A549 (cell line): ENCODE measurements at regions not wholly inside any gene's neighbourhood (a gene's known extent, or its start where the extent isn't known, plus 50 kb on each side); places are given as distances from the start of the nearest gene placed in this dataset.

Experiments
- ATAC-seq, 2 experiments: fragments of 200-7000 bp in 1 of 2; fragments of >200 bp in 1 of 2; cut with Nextera tagmentation in 1 of 2; cut with Tn5 transposase in 1 of 2; 3 replicates each; pipeline versions ENCODE4 v1.8.0 to v1.9.1; 2018 to 2020; ENCODE audit warnings: mild to moderate bottlenecking in 1 of 2, moderate library complexity in 1 of 2
- CTCF ChIA-PET: fragments of 300-600 bp; sonication (Branson Sonifier 250); formaldehyde crosslinking; extraction: SDS; loops from one replicate; lab custom pipeline; 2021; ENCODE audit warnings: antibody characterized with exemption, inconsistent platforms; lab: Yijun Ruan, JAX
- POLR2A ChIA-PET: fragments of 350-600 bp; formaldehyde crosslinking; extraction: SDS; loops from one replicate; lab custom pipeline; 2021; ENCODE audit warnings: antibody characterized with exemption, inconsistent platforms; lab: Yijun Ruan, JAX
- DNase-seq, 2 experiments: peaks; one replicate each; pipeline versions ENCODE4 v3.0.0 to v3.0.0-alpha.2; 2011 to 2016; ENCODE audit warnings: low read depth in 1 of 2, low spot score in 1 of 2
- FAIRE-seq: peaks from 2 replicates; lab custom pipeline; 2011; peaks lifted over from hg19 to GRCh38; lab: Jason Lieb, UNC
- H3K27ac ChIP-seq, 2 experiments: fragments of >200 bp; sonication (Bioruptor Twin); formaldehyde crosslinking; 3 replicates each; pipeline ENCODE4 v1.5.1; 2016 to 2017
- H3K4me1 ChIP-seq: fragments of >200 bp; sonication (Bioruptor Twin); formaldehyde crosslinking; 3 replicates; pipeline ENCODE4 v1.6.1; 2016
- H3K4me2 ChIP-seq: fragments of >200 bp; sonication (Bioruptor Twin); formaldehyde crosslinking; 3 replicates; pipeline ENCODE4 v1.6.1; 2016
- H3K4me3 ChIP-seq: fragments of >200 bp; sonication (Bioruptor Twin); formaldehyde crosslinking; 3 replicates; pipeline ENCODE4 v1.5.1; 2016
- H3K9me3 ChIP-seq: fragments of >200 bp; sonication (Bioruptor Twin); formaldehyde crosslinking; 3 replicates; pipeline ENCODE4 v1.6.1; 2016
- BHLHE40 ChIP-seq: IDR thresholded peaks from 2 replicates; pipeline ENCODE4 v1.6.1; 2012; ENCODE audit warnings: low read depth, low read length, inconsistent platforms
- CEBPB ChIP-seq, 2 experiments: fragments of >200 bp in 1 of 2; sonication (Bioruptor Twin) in 1 of 2; formaldehyde crosslinking in 1 of 2; IDR thresholded peaks; 2 replicates each; pipeline ENCODE4 v1.6.1; 2012 to 2016
- CHD2 ChIP-seq: fragments of 150-350 bp; IDR thresholded peaks from 2 replicates; pipeline ENCODE4 v1.6.1; 2014; ENCODE audit warnings: low read length; ENCODE audit not compliant: partially characterized antibody
- EHMT2 ChIP-seq: fragments of 200-600 bp; sonication (generic); IDR thresholded peaks from 2 replicates; pipeline ENCODE4 v1.6.1; 2016; ENCODE audit warnings: antibody characterized with exemption, low read depth, mild to moderate bottlenecking, moderate library complexity
- ESRRA ChIP-seq: fragments of 150-350 bp; IDR thresholded peaks from 2 replicates; pipeline ENCODE4 v1.6.1; 2014; ENCODE audit warnings: mild to moderate bottlenecking, low read length, borderline replicate concordance
- FOSL2 ChIP-seq, 2 experiments: fragments of 450-650 bp in 1 of 2; fragments of >200 bp in 1 of 2; sonication (Bioruptor Twin) in 1 of 2; formaldehyde crosslinking; IDR thresholded peaks; 2 replicates each; pipeline versions ENCODE4 v1.5.0 to v1.6.1; 2016 to 2020; ENCODE audit warnings: mild to moderate bottlenecking in 1 of 2, moderate library complexity in 1 of 2
- HDAC2 ChIP-seq: fragments of 200-600 bp; sonication (generic); IDR thresholded peaks from 2 replicates; pipeline ENCODE4 v1.6.1; 2016
- JUN ChIP-seq, 2 experiments: fragments of >200 bp; sonication (Bioruptor Twin); formaldehyde crosslinking; IDR thresholded peaks; 2 replicates in 1 of 2; 3 replicates in 1 of 2; pipeline ENCODE4 v1.6.1; 2016 to 2017
- KDM1A ChIP-seq: fragments of 200-600 bp; sonication (generic); IDR thresholded peaks from 2 replicates; pipeline ENCODE4 v1.6.1; 2016; ENCODE audit warnings: low read depth, mild to moderate bottlenecking
- MAFK ChIP-seq: fragments of 450-650 bp; IDR thresholded peaks from 2 replicates; pipeline ENCODE4 v1.6.1; 2014; ENCODE audit not compliant: partially characterized antibody
- NFE2L2 ChIP-seq: fragments of 150-350 bp; conservative IDR thresholded peaks from 2 replicates; pipeline ENCODE4 v1.6.1; 2014; ENCODE audit warnings: low read length
- NPAS2 ChIP-seq: fragments of 250-450 bp; sonication (Bioruptor Pico); IDR thresholded peaks from 2 replicates; pipeline ENCODE4 v1.8.0; 2022; ENCODE audit warnings: mild to moderate bottlenecking, moderate library complexity, borderline replicate concordance
- NR3C1 ChIP-seq: fragments of >200 bp; sonication (Bioruptor Twin); formaldehyde crosslinking; IDR thresholded peaks from 3 replicates; pipeline ENCODE4 v1.6.1; 2017
- POLR2AphosphoS2 ChIP-seq: conservative IDR thresholded peaks from 2 replicates; pipeline ENCODE4 v1.6.1; 2012; ENCODE audit warnings: low read length, improper control_type of control experiment, inconsistent platforms
- RARB ChIP-seq: fragments of 250-450 bp; sonication (Bioruptor Pico); IDR thresholded peaks from 2 replicates; pipeline ENCODE4 v1.8.0; 2021; ENCODE audit warnings: mild to moderate bottlenecking, moderate library complexity
- RCOR1 ChIP-seq: fragments of 150-350 bp; IDR thresholded peaks from 2 replicates; pipeline ENCODE4 v1.6.1; 2014; ENCODE audit warnings: antibody characterized with exemption, low read length, low read depth
- RFX5 ChIP-seq: fragments of 450-650 bp; IDR thresholded peaks from 2 replicates; pipeline ENCODE4 v1.7.1; 2014; ENCODE audit warnings: antibody characterized with exemption, mild to moderate bottlenecking, moderate library complexity
- SREBF2 ChIP-seq: fragments of 450-650 bp; IDR thresholded peaks from 2 replicates; pipeline ENCODE4 v1.6.1; 2014; ENCODE audit warnings: mild to moderate bottlenecking, moderate library complexity
- TP53 ChIP-seq: fragments of 250-450 bp; sonication (Bioruptor Pico); IDR thresholded peaks from 2 replicates; pipeline ENCODE4 v1.5.0; 2021; ENCODE audit warnings: mild to moderate bottlenecking, moderate library complexity
- ZC3H11A ChIP-seq: fragments of 450-650 bp; IDR thresholded peaks from 2 replicates; pipeline ENCODE4 v1.6.1; 2014; ENCODE audit warnings: antibody characterized with exemption, mild to moderate bottlenecking
- ZFP36 ChIP-seq: fragments of 450-650 bp; IDR thresholded peaks from 2 replicates; pipeline ENCODE4 v1.6.1; 2014; ENCODE audit warnings: borderline replicate concordance; ENCODE audit not compliant: partially characterized antibody
- WGBS: methylation state at CpG from one replicate; pipeline ENCODE4 v1.1.6; 2017; ENCODE audit errors: missing lambda C conversion rate; 5-methylcytosine and 5-hydroxymethylcytosine counted together
- TF ChIP-seq, protein P1 (sequence below): fragments of >200 bp; sonication (Bioruptor Twin); formaldehyde crosslinking; IDR thresholded peaks from 3 replicates; pipeline ENCODE4 v1.5.1; 2016
- TF ChIP-seq, protein P2 (sequence below): fragments of 150-350 bp; IDR thresholded peaks from 2 replicates; pipeline ENCODE4 v1.6.1; 2014; ENCODE audit warnings: low read depth, mild to moderate bottlenecking, low read length
- TF ChIP-seq, protein P3 (sequence below): fragments of 200-600 bp; sonication (generic); IDR thresholded peaks from 2 replicates; pipeline ENCODE4 v1.6.1; 2016; ENCODE audit warnings: antibody characterized with exemption, mild to moderate bottlenecking, moderate library complexity

DNA sequence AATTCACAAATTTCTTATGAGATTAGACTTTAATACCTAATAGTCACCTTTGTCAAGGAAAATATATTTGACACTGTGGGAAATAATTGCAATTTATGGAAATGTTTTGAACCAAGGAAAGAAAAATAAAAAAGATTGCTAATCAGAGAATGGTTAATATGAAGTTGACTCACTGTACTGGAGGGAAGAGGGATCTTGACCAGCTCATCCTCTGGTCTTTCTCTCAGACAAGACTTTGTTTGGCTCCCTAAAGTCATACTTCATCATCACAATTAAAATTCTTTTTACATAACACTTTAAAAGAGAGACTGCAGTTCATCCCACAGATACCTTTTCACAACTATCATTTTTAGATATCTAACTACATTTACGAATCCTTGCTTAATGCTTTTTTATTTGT is 538.5 kb upstream of the ZEB2 start:
- FAIRE-seq (no peak), DNase-seq (no peak), ATAC-seq (no peak)
- Histone ChIP-seq H3K9me3 (no peaks in the 10 kb centered on the region), H3K4me3 (no peak overlapping the region), H3K4me2 (no peak overlapping the region), H3K4me1 (0 out of 3 replicates have a peak, but pooled peaks cover 4% of the 10 kb centered on the region)
- 87% methylated on average over 1 of the region's 1 CpG for WGBS
- POLR2A ChIA-PET, result no interaction called here
- no peak for TF ChIP-seq EHMT2
- TF ChIP-seq SREBF2, result no peak
- TF ChIP-seq, protein P1, sequence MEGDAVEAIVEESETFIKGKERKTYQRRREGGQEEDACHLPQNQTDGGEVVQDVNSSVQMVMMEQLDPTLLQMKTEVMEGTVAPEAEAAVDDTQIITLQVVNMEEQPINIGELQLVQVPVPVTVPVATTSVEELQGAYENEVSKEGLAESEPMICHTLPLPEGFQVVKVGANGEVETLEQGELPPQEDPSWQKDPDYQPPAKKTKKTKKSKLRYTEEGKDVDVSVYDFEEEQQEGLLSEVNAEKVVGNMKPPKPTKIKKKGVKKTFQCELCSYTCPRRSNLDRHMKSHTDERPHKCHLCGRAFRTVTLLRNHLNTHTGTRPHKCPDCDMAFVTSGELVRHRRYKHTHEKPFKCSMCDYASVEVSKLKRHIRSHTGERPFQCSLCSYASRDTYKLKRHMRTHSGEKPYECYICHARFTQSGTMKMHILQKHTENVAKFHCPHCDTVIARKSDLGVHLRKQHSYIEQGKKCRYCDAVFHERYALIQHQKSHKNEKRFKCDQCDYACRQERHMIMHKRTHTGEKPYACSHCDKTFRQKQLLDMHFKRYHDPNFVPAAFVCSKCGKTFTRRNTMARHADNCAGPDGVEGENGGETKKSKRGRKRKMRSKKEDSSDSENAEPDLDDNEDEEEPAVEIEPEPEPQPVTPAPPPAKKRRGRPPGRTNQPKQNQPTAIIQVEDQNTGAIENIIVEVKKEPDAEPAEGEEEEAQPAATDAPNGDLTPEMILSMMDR, result no peak
- no peak for TF ChIP-seq CHD2
- TF ChIP-seq, all 56 proteins: peak for 0
- no peak overlapping the region for H3K27ac ChIP-seq
- CTCF ChIA-PET, result no interaction called here

DNA sequence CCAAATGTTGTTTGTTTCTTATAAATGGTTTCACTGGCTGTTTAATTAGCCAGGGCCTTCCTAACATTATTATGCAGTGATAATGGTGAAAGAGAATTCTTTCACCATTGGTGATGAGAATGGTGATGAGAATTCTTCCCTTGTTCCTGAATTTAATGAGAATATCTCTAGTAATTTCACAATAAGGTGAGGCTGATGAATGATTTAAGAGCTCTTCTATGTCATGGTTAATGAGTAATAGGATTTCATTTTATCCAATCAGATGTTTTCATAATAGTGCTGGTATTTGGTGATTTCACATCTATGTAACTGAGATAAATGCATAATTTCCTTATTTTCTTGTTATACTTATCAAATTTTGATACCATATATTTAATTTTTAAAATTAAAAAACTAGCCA is 535.7 kb upstream of the ZEB2 start:
- DNase-seq, result no peak
- no peak for TF ChIP-seq BHLHE40
- no peak for TF ChIP-seq POLR2AphosphoS2
- FAIRE-seq, result no peak

DNA sequence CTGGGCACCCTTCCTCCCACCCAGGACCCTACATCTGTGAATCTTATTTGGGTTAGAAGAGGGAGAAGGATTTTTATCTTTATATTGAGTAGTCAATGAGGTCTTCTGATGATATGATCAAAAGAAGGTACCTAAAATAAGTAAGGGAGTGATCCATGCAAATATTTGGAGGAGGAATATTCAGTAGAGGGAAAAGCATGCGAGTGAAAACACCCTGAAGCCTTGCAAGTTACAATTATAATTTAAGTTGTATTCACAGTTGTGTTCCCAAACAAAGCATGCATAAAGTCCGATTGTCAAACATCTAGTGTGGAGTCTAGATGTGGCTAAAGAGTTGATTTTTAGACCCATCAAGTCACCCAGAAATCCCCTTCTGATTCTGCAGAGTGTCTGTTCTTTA is 530.2 kb upstream of the ZEB2 start:
- POLR2A ChIA-PET, result no interaction called here
- 75% methylated on average over 2 of the region's 2 CpGs for WGBS
- no peak overlapping the region for H3K27ac ChIP-seq
- no peaks in the 10 kb centered on the region for H3K9me3 ChIP-seq
- no peak overlapping the region for H3K4me2 ChIP-seq
- TF ChIP-seq EHMT2 (no peak), FOSL2 (IDR thresholded peaks at IDR 0.05) (no peak), FOSL2 (CRISPR knock-in tag; IDR thresholded peaks at IDR 0.05) (no peak), CEBPB (IDR thresholded peaks at IDR 0.05) (no peak), RARB (CRISPR knock-in tag) (no peak), POLR2AphosphoS2 (no peak), NR3C1 (no peak), ZFP36 (no peak), ESRRA (no peak), ZC3H11A (no peak)
- TF ChIP-seq, protein P2, sequence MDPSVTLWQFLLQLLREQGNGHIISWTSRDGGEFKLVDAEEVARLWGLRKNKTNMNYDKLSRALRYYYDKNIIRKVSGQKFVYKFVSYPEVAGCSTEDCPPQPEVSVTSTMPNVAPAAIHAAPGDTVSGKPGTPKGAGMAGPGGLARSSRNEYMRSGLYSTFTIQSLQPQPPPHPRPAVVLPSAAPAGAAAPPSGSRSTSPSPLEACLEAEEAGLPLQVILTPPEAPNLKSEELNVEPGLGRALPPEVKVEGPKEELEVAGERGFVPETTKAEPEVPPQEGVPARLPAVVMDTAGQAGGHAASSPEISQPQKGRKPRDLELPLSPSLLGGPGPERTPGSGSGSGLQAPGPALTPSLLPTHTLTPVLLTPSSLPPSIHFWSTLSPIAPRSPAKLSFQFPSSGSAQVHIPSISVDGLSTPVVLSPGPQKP, result no peak
- CTCF ChIA-PET, result no interaction called here
- H3K4me3 ChIP-seq, result no peak overlapping the region
- ATAC-seq (no peak), FAIRE-seq (no peak), DNase-seq (no peak)
- no peaks in the 10 kb centered on the region for H3K4me1 ChIP-seq

More for the DNA sequence above, 535.7 kb upstream of the ZEB2 start:
- Histone ChIP-seq H3K4me2 (no peak overlapping the region), H3K27ac (no peak overlapping the region), H3K9me3 (no peaks in the 10 kb centered on the region), H3K4me3 (no peak overlapping the region), H3K4me1 (0 out of 3 replicates have a peak, but pooled peaks cover 4% of the 10 kb centered on the region)
- ChIA-PET CTCF (no interaction called here), POLR2A (no interaction called here)
- ATAC-seq, result no peak

DNA sequence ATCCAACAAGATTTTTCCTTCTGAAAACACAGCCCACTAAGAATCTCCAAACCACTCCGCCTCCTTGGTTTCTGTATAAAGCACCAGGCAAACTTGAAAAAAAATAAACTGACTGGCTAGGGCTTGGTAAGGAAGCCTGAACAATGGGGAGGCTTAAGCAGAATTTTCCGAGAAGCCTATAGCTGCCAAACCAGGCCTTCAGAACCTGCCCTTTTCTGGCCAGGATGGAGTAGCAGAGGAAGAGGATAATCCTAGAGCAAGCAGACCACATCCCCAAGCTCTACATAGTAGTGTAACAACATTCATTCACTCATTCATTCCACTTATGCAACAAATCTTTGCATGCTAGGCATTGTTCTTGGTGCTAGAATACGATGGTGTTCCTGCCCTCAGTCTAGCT is 529.6 kb upstream of the ZEB2 start:
- Histone ChIP-seq H3K9me3 (no peaks in the 10 kb centered on the region), H3K4me3 (no peak overlapping the region), H3K27ac (no peak overlapping the region), H3K4me2 (no peak overlapping the region), H3K4me1 (peaks cover 2% of the 10 kb centered on the region; the same call in 1 of the 3 replicates)
- FAIRE-seq, result no peak
- 81% methylated on average over 3 of the region's 3 CpGs for WGBS
- ATAC-seq, result no peak
- POLR2A ChIA-PET, result no interaction called here
- CTCF ChIA-PET, result interaction anchor here (0.6 kb wide), 1 partner anchor 700 kb away, joined by 3 read pairs; no protein-coding TSS in a partner anchor
- TF ChIP-seq RFX5 (no peak), HDAC2 (no peak), KDM1A (no peak), RCOR1 (no peak), NFE2L2 (no peak), TP53 (CRISPR knock-in tag) (no peak), NR3C1 (no peak), RARB (CRISPR knock-in tag) (no peak), EHMT2 (no peak), JUN (IDR thresholded peaks at IDR 0.05) (no peak), MAFK (no peak), SREBF2 (no peak), NPAS2 (CRISPR knock-in tag) (no peak), CHD2 (no peak)
- TF ChIP-seq, protein P3, sequence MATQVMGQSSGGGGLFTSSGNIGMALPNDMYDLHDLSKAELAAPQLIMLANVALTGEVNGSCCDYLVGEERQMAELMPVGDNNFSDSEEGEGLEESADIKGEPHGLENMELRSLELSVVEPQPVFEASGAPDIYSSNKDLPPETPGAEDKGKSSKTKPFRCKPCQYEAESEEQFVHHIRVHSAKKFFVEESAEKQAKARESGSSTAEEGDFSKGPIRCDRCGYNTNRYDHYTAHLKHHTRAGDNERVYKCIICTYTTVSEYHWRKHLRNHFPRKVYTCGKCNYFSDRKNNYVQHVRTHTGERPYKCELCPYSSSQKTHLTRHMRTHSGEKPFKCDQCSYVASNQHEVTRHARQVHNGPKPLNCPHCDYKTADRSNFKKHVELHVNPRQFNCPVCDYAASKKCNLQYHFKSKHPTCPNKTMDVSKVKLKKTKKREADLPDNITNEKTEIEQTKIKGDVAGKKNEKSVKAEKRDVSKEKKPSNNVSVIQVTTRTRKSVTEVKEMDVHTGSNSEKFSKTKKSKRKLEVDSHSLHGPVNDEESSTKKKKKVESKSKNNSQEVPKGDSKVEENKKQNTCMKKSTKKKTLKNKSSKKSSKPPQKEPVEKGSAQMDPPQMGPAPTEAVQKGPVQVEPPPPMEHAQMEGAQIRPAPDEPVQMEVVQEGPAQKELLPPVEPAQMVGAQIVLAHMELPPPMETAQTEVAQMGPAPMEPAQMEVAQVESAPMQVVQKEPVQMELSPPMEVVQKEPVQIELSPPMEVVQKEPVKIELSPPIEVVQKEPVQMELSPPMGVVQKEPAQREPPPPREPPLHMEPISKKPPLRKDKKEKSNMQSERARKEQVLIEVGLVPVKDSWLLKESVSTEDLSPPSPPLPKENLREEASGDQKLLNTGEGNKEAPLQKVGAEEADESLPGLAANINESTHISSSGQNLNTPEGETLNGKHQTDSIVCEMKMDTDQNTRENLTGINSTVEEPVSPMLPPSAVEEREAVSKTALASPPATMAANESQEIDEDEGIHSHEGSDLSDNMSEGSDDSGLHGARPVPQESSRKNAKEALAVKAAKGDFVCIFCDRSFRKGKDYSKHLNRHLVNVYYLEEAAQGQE, result no peak
- no peak for DNase-seq
